WTC11 (cell line): ENCODE measurements at regions not wholly inside any gene's neighbourhood (a gene's known extent, or its start where the extent isn't known, plus 50 kb on each side); places are given as distances from the start of the nearest gene placed in this dataset.

Experiments
- TF ChIP-seq, protein P1 (sequence below): sonication (generic); formaldehyde crosslinking; IDR thresholded peaks from 2 replicates; pipeline ENCODE4 v1.8.1; 2023; ENCODE audit warnings: mild to moderate bottlenecking, missing genetic modification reagents, moderate library complexity
- TF ChIP-seq, protein P2 (sequence below): sonication (generic); formaldehyde crosslinking; IDR thresholded peaks from 2 replicates; pipeline ENCODE4 v1.8.1; 2023; ENCODE audit warnings: mild to moderate bottlenecking, missing genetic modification reagents, moderate library complexity
- TF ChIP-seq, protein P3 (sequence below): fragments of 200-600 bp; IDR thresholded peaks from 2 replicates; pipeline ENCODE4 v1.8.0; 2022; ENCODE audit warnings: antibody characterized with exemption
- TF ChIP-seq, protein P4 (sequence below): sonication (generic); formaldehyde crosslinking; IDR thresholded peaks from 2 replicates; pipeline ENCODE4 v1.8.1; 2023; ENCODE audit warnings: mild to moderate bottlenecking, missing genetic modification reagents

DNA sequence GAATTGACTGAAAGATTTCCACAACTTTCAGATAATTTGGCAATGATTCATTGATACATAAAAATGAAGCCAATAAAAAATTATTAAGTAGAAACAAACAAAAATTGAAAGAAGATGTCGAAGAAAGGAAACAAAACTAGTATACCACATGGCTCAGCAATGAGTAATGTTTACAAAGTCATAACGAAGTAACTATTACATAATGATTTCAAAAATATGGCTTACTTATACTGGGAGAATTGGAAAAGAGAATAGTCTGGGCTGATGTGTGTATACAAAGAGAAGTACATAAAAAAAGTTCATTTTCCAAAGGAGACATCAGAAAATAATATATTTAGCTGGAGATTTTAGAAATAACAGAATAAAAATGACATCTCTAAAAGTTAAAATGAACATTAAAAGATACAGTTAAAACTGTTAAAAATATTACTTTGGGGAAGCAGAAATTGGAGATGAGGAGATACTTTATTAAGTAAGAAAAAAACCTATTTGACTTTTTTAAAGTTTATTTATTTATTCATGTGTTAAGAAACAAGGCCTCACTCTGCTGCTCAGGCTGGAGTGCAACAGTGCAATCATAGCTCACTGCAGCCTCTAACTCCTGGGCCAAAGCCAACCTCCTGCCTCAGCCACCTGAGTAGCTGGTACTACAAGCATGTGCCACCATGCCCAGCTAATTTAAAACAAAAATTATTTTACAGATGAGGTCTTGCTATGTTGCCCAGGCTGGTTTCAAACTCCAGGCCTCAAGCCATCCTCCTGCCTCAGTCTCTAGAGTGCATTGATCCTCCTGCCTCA, 409.7 kb upstream of the PIK3C3 start:
- TF ChIP-seq, protein P1, sequence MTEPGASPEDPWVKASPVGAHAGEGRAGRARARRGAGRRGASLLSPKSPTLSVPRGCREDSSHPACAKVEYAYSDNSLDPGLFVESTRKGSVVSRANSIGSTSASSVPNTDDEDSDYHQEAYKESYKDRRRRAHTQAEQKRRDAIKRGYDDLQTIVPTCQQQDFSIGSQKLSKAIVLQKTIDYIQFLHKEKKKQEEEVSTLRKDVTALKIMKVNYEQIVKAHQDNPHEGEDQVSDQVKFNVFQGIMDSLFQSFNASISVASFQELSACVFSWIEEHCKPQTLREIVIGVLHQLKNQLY (CRISPR knock-in tag): no peak
- TF ChIP-seq, protein P2, sequence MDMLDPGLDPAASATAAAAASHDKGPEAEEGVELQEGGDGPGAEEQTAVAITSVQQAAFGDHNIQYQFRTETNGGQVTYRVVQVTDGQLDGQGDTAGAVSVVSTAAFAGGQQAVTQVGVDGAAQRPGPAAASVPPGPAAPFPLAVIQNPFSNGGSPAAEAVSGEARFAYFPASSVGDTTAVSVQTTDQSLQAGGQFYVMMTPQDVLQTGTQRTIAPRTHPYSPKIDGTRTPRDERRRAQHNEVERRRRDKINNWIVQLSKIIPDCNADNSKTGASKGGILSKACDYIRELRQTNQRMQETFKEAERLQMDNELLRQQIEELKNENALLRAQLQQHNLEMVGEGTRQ (CRISPR knock-in tag): no peak
- TF ChIP-seq, protein P3, sequence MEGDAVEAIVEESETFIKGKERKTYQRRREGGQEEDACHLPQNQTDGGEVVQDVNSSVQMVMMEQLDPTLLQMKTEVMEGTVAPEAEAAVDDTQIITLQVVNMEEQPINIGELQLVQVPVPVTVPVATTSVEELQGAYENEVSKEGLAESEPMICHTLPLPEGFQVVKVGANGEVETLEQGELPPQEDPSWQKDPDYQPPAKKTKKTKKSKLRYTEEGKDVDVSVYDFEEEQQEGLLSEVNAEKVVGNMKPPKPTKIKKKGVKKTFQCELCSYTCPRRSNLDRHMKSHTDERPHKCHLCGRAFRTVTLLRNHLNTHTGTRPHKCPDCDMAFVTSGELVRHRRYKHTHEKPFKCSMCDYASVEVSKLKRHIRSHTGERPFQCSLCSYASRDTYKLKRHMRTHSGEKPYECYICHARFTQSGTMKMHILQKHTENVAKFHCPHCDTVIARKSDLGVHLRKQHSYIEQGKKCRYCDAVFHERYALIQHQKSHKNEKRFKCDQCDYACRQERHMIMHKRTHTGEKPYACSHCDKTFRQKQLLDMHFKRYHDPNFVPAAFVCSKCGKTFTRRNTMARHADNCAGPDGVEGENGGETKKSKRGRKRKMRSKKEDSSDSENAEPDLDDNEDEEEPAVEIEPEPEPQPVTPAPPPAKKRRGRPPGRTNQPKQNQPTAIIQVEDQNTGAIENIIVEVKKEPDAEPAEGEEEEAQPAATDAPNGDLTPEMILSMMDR: no peak
- TF ChIP-seq, protein P4, sequence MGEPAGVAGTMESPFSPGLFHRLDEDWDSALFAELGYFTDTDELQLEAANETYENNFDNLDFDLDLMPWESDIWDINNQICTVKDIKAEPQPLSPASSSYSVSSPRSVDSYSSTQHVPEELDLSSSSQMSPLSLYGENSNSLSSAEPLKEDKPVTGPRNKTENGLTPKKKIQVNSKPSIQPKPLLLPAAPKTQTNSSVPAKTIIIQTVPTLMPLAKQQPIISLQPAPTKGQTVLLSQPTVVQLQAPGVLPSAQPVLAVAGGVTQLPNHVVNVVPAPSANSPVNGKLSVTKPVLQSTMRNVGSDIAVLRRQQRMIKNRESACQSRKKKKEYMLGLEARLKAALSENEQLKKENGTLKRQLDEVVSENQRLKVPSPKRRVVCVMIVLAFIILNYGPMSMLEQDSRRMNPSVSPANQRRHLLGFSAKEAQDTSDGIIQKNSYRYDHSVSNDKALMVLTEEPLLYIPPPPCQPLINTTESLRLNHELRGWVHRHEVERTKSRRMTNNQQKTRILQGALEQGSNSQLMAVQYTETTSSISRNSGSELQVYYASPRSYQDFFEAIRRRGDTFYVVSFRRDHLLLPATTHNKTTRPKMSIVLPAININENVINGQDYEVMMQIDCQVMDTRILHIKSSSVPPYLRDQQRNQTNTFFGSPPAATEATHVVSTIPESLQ (CRISPR knock-in tag): no peak
